ENCODE measurements at regions not wholly inside any gene's neighbourhood (a gene's known extent, or its start where the extent isn't known, plus 50 kb on each side); places are given as distances from the start of the nearest gene placed in this dataset.

DNA sequence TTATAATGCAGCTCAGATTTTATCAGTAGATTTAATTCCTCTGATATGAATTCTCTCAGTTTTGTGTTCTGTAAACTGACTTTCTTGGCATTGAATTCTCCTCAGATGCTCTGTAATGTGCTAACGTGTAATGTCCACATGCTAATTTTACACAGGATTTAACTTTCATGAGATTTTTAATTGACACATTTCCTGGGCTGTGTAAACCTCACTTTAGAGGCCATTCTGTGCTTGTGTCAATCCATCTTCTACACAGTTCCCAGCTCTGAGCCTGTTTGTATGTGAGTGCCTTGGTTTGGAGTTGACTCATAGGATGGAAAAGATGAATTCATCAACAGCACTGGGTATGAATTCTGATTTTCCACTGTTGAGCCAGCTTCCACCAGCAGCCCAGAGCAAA is 476.7 kb upstream of the GCFC2 start:
- no peak for TF ChIP-seq SUZ12 (IDR thresholded peaks at IDR 0.05; ENCODE audit: extremely low read depth, insufficient read depth, insufficient read length)
- no peak for TF ChIP-seq ZNF274 (IDR thresholded peaks at IDR 0.05; ENCODE audit: low read depth, low read length)

Data from NT2/D1 (cell line).